Fibroblast of mammary gland (primary cell): ENCODE measurements at regions not wholly inside any gene's neighbourhood (a gene's known extent, or its start where the extent isn't known, plus 50 kb on each side); places are given as distances from the start of the nearest gene placed in this dataset.

Experiments
- DNase-seq: peaks from one replicate; pipeline ENCODE4 v3.0.0-alpha.2; 2010; ENCODE audit warnings: low read depth
- H3K4me3 ChIP-seq: 2 replicates; pipeline ENCODE4 v1.5.1; 2011; ENCODE audit warnings: low read depth, mild to moderate bottlenecking, low read length, moderate library complexity; ENCODE audit not compliant: control insufficient read depth
- TF ChIP-seq, protein P1 (sequence below): conservative IDR thresholded peaks from 2 replicates; pipeline ENCODE4 v1.5.1; 2011; ENCODE audit warnings: low read depth, low read length, inconsistent platforms; ENCODE audit not compliant: control insufficient read depth, insufficient read depth

- DNase-seq = no peak
- H3K4me3 ChIP-seq = no peak overlapping the region
- TF ChIP-seq, protein P1, sequence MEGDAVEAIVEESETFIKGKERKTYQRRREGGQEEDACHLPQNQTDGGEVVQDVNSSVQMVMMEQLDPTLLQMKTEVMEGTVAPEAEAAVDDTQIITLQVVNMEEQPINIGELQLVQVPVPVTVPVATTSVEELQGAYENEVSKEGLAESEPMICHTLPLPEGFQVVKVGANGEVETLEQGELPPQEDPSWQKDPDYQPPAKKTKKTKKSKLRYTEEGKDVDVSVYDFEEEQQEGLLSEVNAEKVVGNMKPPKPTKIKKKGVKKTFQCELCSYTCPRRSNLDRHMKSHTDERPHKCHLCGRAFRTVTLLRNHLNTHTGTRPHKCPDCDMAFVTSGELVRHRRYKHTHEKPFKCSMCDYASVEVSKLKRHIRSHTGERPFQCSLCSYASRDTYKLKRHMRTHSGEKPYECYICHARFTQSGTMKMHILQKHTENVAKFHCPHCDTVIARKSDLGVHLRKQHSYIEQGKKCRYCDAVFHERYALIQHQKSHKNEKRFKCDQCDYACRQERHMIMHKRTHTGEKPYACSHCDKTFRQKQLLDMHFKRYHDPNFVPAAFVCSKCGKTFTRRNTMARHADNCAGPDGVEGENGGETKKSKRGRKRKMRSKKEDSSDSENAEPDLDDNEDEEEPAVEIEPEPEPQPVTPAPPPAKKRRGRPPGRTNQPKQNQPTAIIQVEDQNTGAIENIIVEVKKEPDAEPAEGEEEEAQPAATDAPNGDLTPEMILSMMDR = no peak
Observed at GRCh38 chr15:99440551-99441443, 125.0 kb upstream of the MEF2A start.

- TF ChIP-seq, protein P1 = no peak
- H3K4me3 ChIP-seq = no peak overlapping the region
- no peak for DNase-seq
Observed at GRCh38 chr15:99441444-99441800, 124.4 kb upstream of the MEF2A start.

DNA sequence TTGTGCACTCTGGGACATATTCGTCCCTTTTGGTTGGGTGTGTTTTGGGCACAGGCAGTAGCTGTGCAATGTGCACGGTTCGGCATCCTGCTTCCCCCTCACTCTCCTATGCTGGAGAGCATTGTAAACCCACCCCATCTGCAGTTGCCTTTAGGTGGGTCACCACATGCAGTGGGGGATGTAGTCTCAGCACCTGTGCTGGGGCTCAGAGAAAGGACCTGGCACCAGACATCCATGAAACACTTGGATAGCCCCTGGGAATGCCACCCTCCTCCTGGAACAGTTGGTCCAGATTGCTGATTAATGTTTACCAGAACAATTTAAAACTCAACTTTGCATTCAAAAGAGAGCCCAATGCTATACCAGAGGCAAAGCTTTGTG is 123.9 kb upstream of the MEF2A start:
- no peak for DNase-seq

GRCh38 chr15:99442252-99442897 is 123.4 kb upstream of the MEF2A start:
- DNase-seq = peak; percentile 92
- no peak overlapping the region for H3K4me3 ChIP-seq
- TF ChIP-seq, protein P1 = no peak

More for the DNA sequence above, 123.9 kb upstream of the MEF2A start:
- TF ChIP-seq, protein P1 = no peak
- H3K4me3 ChIP-seq = no peak overlapping the region

- no peak overlapping the region for H3K4me3 ChIP-seq
- TF ChIP-seq, protein P1 = no peak
- DNase-seq = no peak
Observed at GRCh38 chr15:99443056-99443756, 122.6 kb upstream of the MEF2A start.

DNA sequence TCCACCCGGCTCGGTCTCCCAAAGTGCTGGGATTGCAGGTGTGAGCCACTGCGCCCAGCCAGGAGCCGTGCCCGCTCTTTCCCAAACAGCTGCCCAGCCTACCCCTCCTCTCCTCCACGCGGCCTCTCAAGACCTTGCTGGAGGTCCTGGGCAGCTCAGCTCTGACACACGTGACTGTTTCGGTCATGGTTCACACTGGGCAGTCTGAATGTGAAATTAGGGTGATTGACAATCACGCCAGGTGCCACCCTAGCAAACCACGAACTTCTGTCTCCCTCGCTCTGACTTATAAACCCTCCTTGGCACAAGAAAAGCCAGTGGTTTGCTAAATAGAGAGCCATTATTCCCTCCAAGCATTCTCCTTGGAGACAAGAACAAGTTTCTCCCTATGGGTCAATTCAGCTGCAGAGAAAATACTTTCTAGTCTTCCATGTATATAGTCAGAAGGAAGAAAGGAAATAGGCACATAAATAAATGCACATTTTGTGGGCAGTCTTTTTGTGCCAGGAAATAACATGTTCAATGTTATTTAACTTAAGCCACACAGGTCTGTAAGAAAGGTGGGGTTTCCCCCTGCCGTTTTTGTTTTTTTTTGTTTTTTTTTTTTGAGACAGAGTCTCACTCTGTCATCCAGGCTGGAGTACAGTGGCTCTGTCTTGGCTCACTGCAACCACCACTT is 121.9 kb upstream of the MEF2A start:
- TF ChIP-seq, protein P1 = no peak
- DNase-seq = no peak
- no peak overlapping the region for H3K4me3 ChIP-seq
